IMR-90 (cell line): ENCODE measurements at regions not wholly inside any gene's neighbourhood (a gene's known extent, or its start where the extent isn't known, plus 50 kb on each side); places are given as distances from the start of the nearest gene placed in this dataset.

Experiments
- ATAC-seq: fragments of 200-7000 bp; cut with Tn5 transposase; 2 replicates; pipeline ENCODE4 v1.9.1; 2020; ENCODE audit warnings: low read depth, mild to moderate bottlenecking, moderate library complexity
- BruUV-seq: library from RNA; stranded (reverse); fragments of 400-500 nt; replicated peaks from 2 replicates; lab custom pipeline; 2021; lab: Mats Ljungman, UMichigan
- CTCF ChIA-PET: fragments of 300-600 bp; formaldehyde crosslinking; extraction: SDS; loops from one replicate; lab custom pipeline; 2021; ENCODE audit warnings: antibody characterized with exemption; lab: Yijun Ruan, JAX
- POLR2A ChIA-PET: fragments of 300-600 bp; sonication (Branson Sonifier 250); formaldehyde crosslinking; loops from one replicate; lab custom pipeline; 2022; ENCODE audit warnings: antibody characterized with exemption; ENCODE audit not compliant: unreplicated experiment; lab: Charles Lee
- DNase-seq: peaks from one replicate; pipeline ENCODE4 v3.0.0; 2013
- H2AFZ ChIP-seq: replicated peaks from 2 replicates; pipeline ENCODE3; 2013; ENCODE audit warnings: low read length, mild to moderate bottlenecking; ENCODE audit not compliant: poor library complexity
- H2AK5ac ChIP-seq: 2 replicates; pipeline ENCODE4 v1.6.1; 2013; ENCODE audit warnings: low read depth, low read length, inconsistent platforms
- H2AK9ac ChIP-seq: replicated peaks from 2 replicates; pipeline ENCODE3; 2013; ENCODE audit warnings: mild to moderate bottlenecking, low read depth, low read length, moderate library complexity; ENCODE audit not compliant: poor library complexity
- H2BK120ac ChIP-seq: 2 replicates; pipeline ENCODE4 v1.6.1; 2013; ENCODE audit warnings: low read depth, low read length, inconsistent platforms
- H2BK15ac ChIP-seq: 3 replicates; pipeline ENCODE4 v1.6.1; 2013; ENCODE audit warnings: low read depth, low read length, inconsistent platforms
- H2BK20ac ChIP-seq: 2 replicates; pipeline ENCODE4 v1.6.1; 2013; ENCODE audit warnings: low read depth, mild to moderate bottlenecking, inconsistent platforms, low read length, moderate library complexity
- H2BK5ac ChIP-seq: 2 replicates; pipeline ENCODE4 v1.6.1; 2013; ENCODE audit warnings: mild to moderate bottlenecking, low read depth, low read length, inconsistent platforms; ENCODE audit not compliant: poor library complexity, severe bottlenecking
- H3K14ac ChIP-seq: replicated peaks from 2 replicates; pipeline ENCODE4 v1.6.1; 2013; ENCODE audit warnings: low read depth, low read length, inconsistent platforms
- H3K18ac ChIP-seq: 2 replicates; pipeline ENCODE4 v1.6.1; 2013; ENCODE audit warnings: low read depth, low read length, control low read depth
- H3K23ac ChIP-seq: 2 replicates; pipeline ENCODE4 v1.6.1; 2013; ENCODE audit warnings: low read depth, low read length, inconsistent platforms
- H3K27ac ChIP-seq: 2 replicates; pipeline ENCODE4 v1.5.1; 2013; ENCODE audit warnings: mild to moderate bottlenecking, control low read depth, low read length; ENCODE audit not compliant: insufficient read depth
- H3K27me3 ChIP-seq: 2 replicates; pipeline ENCODE4 v1.6.1; 2013; ENCODE audit warnings: low read length; ENCODE audit not compliant: control insufficient read depth, insufficient read depth
- H3K36me3 ChIP-seq: 2 replicates; pipeline ENCODE4 v1.6.1; 2013; ENCODE audit warnings: low read length, mixed read lengths; ENCODE audit not compliant: control insufficient read depth, insufficient read depth
- H3K4ac ChIP-seq: 2 replicates; pipeline ENCODE4 v1.6.1; 2013; ENCODE audit warnings: low read depth, low read length, inconsistent platforms
- H3K4me1 ChIP-seq: 2 replicates; pipeline ENCODE4 v1.6.1; 2013; ENCODE audit warnings: low read length, mixed read lengths; ENCODE audit not compliant: control insufficient read depth, insufficient read depth
- H3K4me2 ChIP-seq: 2 replicates; pipeline ENCODE4 v1.6.1; 2013; ENCODE audit warnings: low read depth, mild to moderate bottlenecking, control low read depth, low read length, moderate library complexity
- H3K4me3 ChIP-seq: 2 replicates; pipeline ENCODE4 v1.5.1; 2013; ENCODE audit warnings: low read depth, mild to moderate bottlenecking, control low read depth, low read length, moderate library complexity; ENCODE audit not compliant: insufficient read depth
- H3K56ac ChIP-seq: 2 replicates; pipeline ENCODE4 v1.6.1; 2013; ENCODE audit warnings: low read length, inconsistent platforms; ENCODE audit not compliant: insufficient read depth; ENCODE audit errors: extremely low read depth
- H3K79me1 ChIP-seq, 2 experiments: 2 replicates each; pipeline ENCODE4 v1.6.1; 2013; ENCODE audit warnings: low read length in 2 of 2, inconsistent platforms in 1 of 2, low read depth in 1 of 2
- H3K9ac ChIP-seq: 2 replicates; pipeline ENCODE4 v1.6.1; 2013; ENCODE audit warnings: low read depth, low read length, control low read depth
- H3K9me1 ChIP-seq: 2 replicates; pipeline ENCODE4 v1.6.1; 2013; ENCODE audit warnings: low read length, inconsistent platforms; ENCODE audit not compliant: insufficient read depth
- H3K9me3 ChIP-seq: 2 replicates; pipeline ENCODE4 v1.6.1; 2013; ENCODE audit warnings: low read length; ENCODE audit not compliant: control insufficient read depth, insufficient read depth
- H4K20me1 ChIP-seq: 2 replicates; pipeline ENCODE4 v1.6.1; 2013; ENCODE audit warnings: low read length, inconsistent platforms; ENCODE audit not compliant: insufficient read depth
- H4K5ac ChIP-seq: 2 replicates; pipeline ENCODE4 v1.6.1; 2013; ENCODE audit warnings: mild to moderate bottlenecking, low read depth, low read length, control low read depth
- H4K8ac ChIP-seq, 2 experiments: 2 replicates each; pipeline ENCODE4 v1.6.1; 2013; ENCODE audit warnings: low read depth in 2 of 2, low read length in 2 of 2, control low read depth in 1 of 2, inconsistent platforms in 1 of 2
- H4K91ac ChIP-seq: 2 replicates; pipeline ENCODE4 v1.6.1; 2013; ENCODE audit warnings: low read depth, low read length, inconsistent platforms; ENCODE audit not compliant: insufficient read depth
- RAD21 ChIP-seq: IDR thresholded peaks from 2 replicates; pipeline ENCODE4 v1.6.1; 2012; ENCODE audit warnings: low read length, improper control_type of control experiment
- WGBS, 2 experiments: methylation state at CpG; one replicate each; pipeline versions ENCODE4 v1.1.5 to v1.1.7; 2013; ENCODE audit warnings: missing lambda C conversion rate in 2 of 2; ENCODE audit not compliant: insufficient read length in 1 of 2; ENCODE audit errors: extremely low coverage in 2 of 2; 5-methylcytosine and 5-hydroxymethylcytosine counted together
- dilution Hi-C: fragments of 300-500 bp; cut with HindIII; formaldehyde crosslinking; loops from one replicate; pipeline ENCODE4 v1.14.3; 2018; ENCODE audit warnings: low sequenced_read_pairs; ENCODE audit not compliant: unreplicated experiment
- in situ Hi-C: fragments of 300-500 bp; cut with MboI; formaldehyde crosslinking; loops from 3 replicates; pipeline ENCODE4 v1.14.3; 2019; ENCODE audit warnings: low sequenced_read_pairs, inconsistent platforms, mixed read lengths
- intact Hi-C: fragments of 100-400 bp; cut with micrococcal nuclease; formaldehyde crosslinking; loops from 2 replicates; pipeline ENCODE4 v1.10.0; 2022

DNA sequence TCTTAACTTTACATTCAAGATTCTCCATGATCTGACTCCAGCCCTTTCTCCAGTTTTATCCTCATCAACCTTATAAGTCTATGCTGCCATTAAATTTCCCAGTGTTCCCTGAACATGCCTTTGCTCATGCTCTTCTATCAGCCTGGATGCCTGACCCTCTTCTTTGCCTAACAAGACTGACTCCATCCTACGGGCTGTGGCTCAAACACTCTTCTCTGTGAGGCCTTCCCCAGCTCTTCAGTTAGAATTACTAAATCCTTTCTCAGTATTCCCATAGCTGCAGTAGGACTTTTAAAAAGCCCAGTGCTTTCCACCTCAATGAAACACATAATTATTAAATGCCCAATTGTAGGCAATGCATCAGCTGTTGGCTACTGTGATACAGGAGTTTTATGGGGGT is 76.5 kb upstream of the GNG12 start:
- no peak overlapping the region for H4K5ac ChIP-seq
- H3K18ac ChIP-seq = no peak overlapping the region
- H2BK120ac ChIP-seq = no peak overlapping the region
- no peak overlapping the region for H3K9ac ChIP-seq
- no peak for DNase-seq
- H2BK5ac ChIP-seq = no peak overlapping the region
- H3K36me3 ChIP-seq = no peaks in the 10 kb centered on the region
- H4K91ac ChIP-seq = no peak overlapping the region
- H3K9me3 ChIP-seq = no peaks in the 10 kb centered on the region
- no peak overlapping the region for H3K23ac ChIP-seq
- POLR2A ChIA-PET = no interaction called here
- no peaks in the 10 kb centered on the region for H3K27me3 ChIP-seq
- no peak overlapping the region for H3K4me3 ChIP-seq
- no peak for ATAC-seq
- no peaks in the 10 kb centered on the region for H4K20me1 ChIP-seq
- no peak overlapping the region for H3K4me2 ChIP-seq
- no peak overlapping the region for H3K27ac ChIP-seq
- 100% methylated on average over 1 of the region's 1 CpG; no CpG with 5 or more reads in 1 of the 2 experiments for WGBS, 2 experiments
- no peak for TF ChIP-seq RAD21
- intact Hi-C loops (no loop called here), dilution Hi-C loops (no loop called here), in situ Hi-C loops (no loop called here)
- no peak overlapping the region for H2AK5ac ChIP-seq
- no peak overlapping the region for H2BK15ac ChIP-seq
- no peak overlapping the region for H2AK9ac ChIP-seq
- CTCF ChIA-PET = no interaction called here
- H3K14ac ChIP-seq = no peak overlapping the region
- H2BK20ac ChIP-seq = no peak overlapping the region
- no peak overlapping the region for H4K8ac ChIP-seq
- no peaks in the 10 kb centered on the region for H3K9me1 ChIP-seq
- no peak overlapping the region for H3K4ac ChIP-seq
- no peak overlapping the region for H2AFZ ChIP-seq
- H3K4me1 ChIP-seq = no peaks in the 10 kb centered on the region
- BruUV-seq = no TSS peak
- no peaks in the 10 kb centered on the region for H3K79me1 ChIP-seq
- no peak overlapping the region for H3K56ac ChIP-seq
